Stimulated activated CD8-positive, alpha-beta memory T cell treated with anti-CD3 and anti-CD28 coated beads, Interleukin-4, amount 100 ng/mL, for 48 hours (primary cell): ENCODE measurements at regions not wholly inside any gene's neighbourhood (a gene's known extent, or its start where the extent isn't known, plus 50 kb on each side); places are given as distances from the start of the nearest gene placed in this dataset.

Source experiments
- DNase-seq: peaks from one replicate; pipeline ENCODE4 v3.0.0-alpha.2; 2020

- DNase-seq = no peak
Observed at GRCh38 chr11:71307811-71308645, 55.7 kb upstream of the SHANK2 start.

- DNase-seq = no peak
Observed at GRCh38 chr11:71305451-71306125, 53.2 kb upstream of the SHANK2 start.

DNA sequence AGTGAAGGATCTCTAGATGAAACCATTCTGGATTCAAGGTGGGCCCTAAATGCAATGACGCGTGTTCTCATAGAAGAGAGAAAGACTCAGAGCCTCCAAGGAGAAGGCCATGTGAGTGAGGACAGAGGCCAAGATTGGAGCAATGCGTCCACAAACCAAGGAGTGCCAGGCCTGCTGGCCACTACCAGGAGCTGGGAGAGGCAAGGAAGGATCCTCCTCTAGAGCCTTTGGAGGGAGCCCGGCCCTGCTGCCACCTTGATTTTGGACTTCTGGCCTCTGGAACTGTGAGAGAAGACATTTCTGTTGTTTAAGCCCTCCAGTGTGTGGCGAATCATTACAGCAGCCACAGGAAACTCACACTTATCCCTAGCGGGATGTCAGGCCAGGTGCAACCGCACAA is 52.7 kb upstream of the SHANK2 start:
- no peak for DNase-seq

- DNase-seq = no peak
Observed at GRCh38 chr11:71304491-71304890, 52.1 kb upstream of the SHANK2 start.

GRCh38 chr11:71304045-71304444 is 51.7 kb upstream of the SHANK2 start:
- no peak for DNase-seq

DNA sequence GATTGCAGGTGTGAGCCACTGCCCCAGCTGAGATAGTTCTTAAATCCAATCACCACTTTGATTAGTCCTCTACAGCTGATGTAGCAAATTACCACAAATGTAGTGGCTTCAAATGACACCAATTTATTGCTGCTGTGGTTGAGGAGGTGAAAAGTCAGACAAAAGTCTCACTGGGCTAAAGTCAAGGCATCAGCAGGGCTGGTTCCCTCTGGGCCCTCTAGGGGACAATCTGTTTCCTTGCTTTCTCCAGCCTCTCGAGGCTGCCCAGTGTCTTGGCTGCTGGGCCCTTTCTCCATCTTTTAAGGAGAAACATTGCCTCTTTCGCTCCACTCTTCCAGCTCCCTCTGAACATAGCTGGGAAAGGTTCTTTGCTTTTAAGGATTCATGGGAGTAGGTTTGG is 50.5 kb upstream of the SHANK2 start:
- no peak for DNase-seq

DNA sequence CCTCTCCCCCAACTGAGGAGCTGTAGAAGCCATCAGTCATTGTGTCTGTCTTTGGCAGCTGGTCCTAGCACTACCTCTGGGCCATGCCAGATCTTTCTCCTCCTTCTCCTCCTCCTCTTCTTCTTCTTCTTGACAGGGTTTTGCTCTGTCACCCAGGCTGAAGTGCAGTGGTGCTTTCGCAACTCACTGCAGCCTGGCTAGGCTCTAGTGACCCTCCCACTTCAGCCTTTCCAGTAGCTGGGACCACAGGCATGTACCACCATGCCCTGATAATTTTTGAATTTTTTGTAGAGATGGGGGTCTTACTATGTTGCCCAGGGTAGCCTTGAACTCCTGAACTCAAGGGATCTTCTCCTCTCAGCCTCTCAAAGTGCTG is 50.1 kb upstream of the SHANK2 start:
- DNase-seq = no peak
